ENCODE measurements at regions not wholly inside any gene's neighbourhood (a gene's known extent, or its start where the extent isn't known, plus 50 kb on each side); places are given as distances from the start of the nearest gene placed in this dataset.
A peak's percentile ranks its signal among the peaks of the same experiment; 100 is the strongest.
"Not testable (repeated sequence)": the region's sequence is repeated elsewhere in the genome, so short reads cannot be mapped to it uniquely, and the experiment has no call there.

DNA sequence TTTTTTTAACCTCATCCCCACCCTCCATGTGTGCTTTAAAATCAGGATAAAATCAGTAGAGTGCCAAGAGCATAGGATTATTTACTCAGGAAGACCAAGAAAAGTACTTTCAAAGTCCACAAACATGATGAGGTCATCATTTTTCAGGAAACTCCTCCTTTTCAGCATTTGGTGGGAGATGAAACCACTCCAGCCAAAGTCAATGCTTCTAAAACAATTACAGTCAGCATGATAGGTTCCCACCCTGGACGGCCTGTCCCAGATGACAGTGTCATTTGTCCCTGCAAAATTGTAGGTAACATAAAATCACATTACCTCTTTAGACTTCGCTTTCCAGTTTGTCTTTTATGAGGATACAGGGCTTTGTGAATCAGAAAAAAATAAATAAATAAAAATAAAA is 836.7 kb downstream of the SPATA31A1 start:
- H3K27me3 ChIP-seq (ENCODE audit: control insufficient read depth in 2 of 2, insufficient read depth in 2 of 2, low read length in 2 of 2); H3K4me3 ChIP-seq (replicated peaks in 1 of 3; ENCODE audit: low read depth in 2 of 3, low read length in 3 of 3); H3K9ac ChIP-seq (ENCODE audit: insufficient read depth, low read length, poor library complexity, severe bottlenecking); H3K27ac Mint-ChIP-seq; H3K36me3 ChIP-seq (replicated peaks in 1 of 2; ENCODE audit: control insufficient read depth in 1 of 2, insufficient read depth in 2 of 2, low read length in 2 of 2); H3K4me3 Mint-ChIP-seq; DNase-seq; H3K4me1 Mint-ChIP-seq; H2AFZ ChIP-seq (ENCODE audit: insufficient read depth, low read depth, low read length, poor library complexity, severe bottlenecking); H3K4me1 ChIP-seq (ENCODE audit: control insufficient read depth in 1 of 2, insufficient read depth in 2 of 2, low read length in 2 of 2); H3K36me3 Mint-ChIP-seq; H3K27ac ChIP-seq (ENCODE audit: low read depth in 1 of 2, low read length in 2 of 2); H3K79me2 ChIP-seq (ENCODE audit: insufficient read depth, low read length); H3K27me3 Mint-ChIP-seq (ENCODE audit: low read depth in 3 of 3); H3K4me2 ChIP-seq (replicated peaks; ENCODE audit: extremely low read depth, low read length, poor library complexity, severe bottlenecking); H3K9me3 Mint-ChIP-seq; intact Hi-C loops (cut with micrococcal nuclease); H3K9me3 ChIP-seq (replicated peaks in 1 of 2; ENCODE audit: control insufficient read depth in 1 of 2, insufficient read depth in 1 of 2, low read length in 2 of 2); H4K20me1 ChIP-seq (ENCODE audit: insufficient read depth, low read length): not testable (repeated sequence)
- no CpG with 5 or more reads among the region's 2 CpGs for WGBS (ENCODE audit: insufficient coverage)

DNA sequence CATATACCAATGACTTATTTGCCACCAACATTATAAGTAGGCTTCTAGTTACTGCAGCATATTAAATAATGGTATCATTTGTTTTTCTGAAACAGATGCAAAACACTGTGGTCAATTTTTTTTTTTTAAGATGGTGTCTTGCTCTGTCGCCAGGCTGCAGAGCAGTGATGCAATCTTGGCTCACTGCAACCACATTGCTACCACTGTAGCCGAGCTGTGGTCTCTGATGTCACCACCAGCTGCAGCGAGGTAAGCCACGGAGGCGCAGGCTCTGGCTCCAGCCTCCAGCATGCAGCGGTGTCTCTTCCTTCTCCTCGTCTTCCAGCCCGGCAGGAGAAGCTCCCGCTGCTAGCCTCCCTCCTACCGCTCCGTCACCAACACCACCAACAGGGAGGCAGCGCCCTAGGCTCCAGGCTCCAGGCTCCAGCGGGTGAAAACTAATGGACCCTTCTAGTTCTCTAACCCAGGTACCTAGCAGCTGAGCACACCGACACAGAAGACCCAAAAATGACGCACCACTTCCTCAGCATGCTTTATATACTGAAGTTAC is 840.8 kb downstream of the SPATA31A1 start:
- H3K27ac ChIP-seq (ENCODE audit: low read depth in 1 of 2, low read length in 2 of 2); H4K20me1 ChIP-seq (ENCODE audit: insufficient read depth, low read length); H3K4me3 Mint-ChIP-seq; H3K36me3 ChIP-seq (replicated peaks in 1 of 2; ENCODE audit: control insufficient read depth in 1 of 2, insufficient read depth in 2 of 2, low read length in 2 of 2); H3K36me3 Mint-ChIP-seq; H3K4me1 ChIP-seq (ENCODE audit: control insufficient read depth in 1 of 2, insufficient read depth in 2 of 2, low read length in 2 of 2); DNase-seq; H3K79me2 ChIP-seq (ENCODE audit: insufficient read depth, low read length); H3K9ac ChIP-seq (ENCODE audit: insufficient read depth, low read length, poor library complexity, severe bottlenecking); H3K4me2 ChIP-seq (replicated peaks; ENCODE audit: extremely low read depth, low read length, poor library complexity, severe bottlenecking); H3K9me3 Mint-ChIP-seq; H3K27ac Mint-ChIP-seq; H3K9me3 ChIP-seq (replicated peaks in 1 of 2; ENCODE audit: control insufficient read depth in 1 of 2, insufficient read depth in 1 of 2, low read length in 2 of 2); H3K4me1 Mint-ChIP-seq; intact Hi-C loops (cut with micrococcal nuclease); H3K27me3 ChIP-seq (ENCODE audit: control insufficient read depth in 2 of 2, insufficient read depth in 2 of 2, low read length in 2 of 2); H3K4me3 ChIP-seq (replicated peaks in 1 of 3; ENCODE audit: low read depth in 2 of 3, low read length in 3 of 3); H2AFZ ChIP-seq (ENCODE audit: insufficient read depth, low read depth, low read length, poor library complexity, severe bottlenecking); H3K27me3 Mint-ChIP-seq (ENCODE audit: low read depth in 3 of 3): not testable (repeated sequence)
- 70% methylated on average over 4 of the region's 15 CpGs for WGBS (ENCODE audit: insufficient coverage)

DNA sequence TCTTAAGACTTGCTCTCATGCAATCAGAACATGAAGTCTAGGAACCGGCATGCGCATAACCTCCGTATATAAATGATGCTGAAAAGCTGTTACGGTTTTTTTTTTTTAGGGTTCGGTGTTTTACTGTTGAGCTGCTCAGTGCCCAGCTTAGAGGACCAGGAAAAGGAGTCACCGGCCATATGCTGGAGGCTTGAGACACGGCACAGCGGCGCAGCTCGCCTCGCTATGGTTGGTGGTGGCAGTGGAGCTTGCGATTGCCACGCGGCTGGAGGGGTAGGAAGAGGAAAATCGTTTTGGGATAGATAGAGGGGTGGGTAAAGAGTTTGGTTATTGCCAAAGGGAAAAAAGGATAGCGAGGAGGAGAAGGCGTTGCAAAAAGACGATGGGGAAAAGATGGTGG is 841.3 kb downstream of the SPATA31A1 start:
- intact Hi-C loops (cut with micrococcal nuclease); H2AFZ ChIP-seq (ENCODE audit: insufficient read depth, low read depth, low read length, poor library complexity, severe bottlenecking); H3K4me1 Mint-ChIP-seq; H3K9me3 ChIP-seq (replicated peaks in 1 of 2; ENCODE audit: control insufficient read depth in 1 of 2, insufficient read depth in 1 of 2, low read length in 2 of 2); H3K27ac ChIP-seq (ENCODE audit: low read depth in 1 of 2, low read length in 2 of 2); H3K36me3 ChIP-seq (replicated peaks in 1 of 2; ENCODE audit: control insufficient read depth in 1 of 2, insufficient read depth in 2 of 2, low read length in 2 of 2); H3K4me2 ChIP-seq (replicated peaks; ENCODE audit: extremely low read depth, low read length, poor library complexity, severe bottlenecking); H3K36me3 Mint-ChIP-seq; DNase-seq; H3K4me1 ChIP-seq (ENCODE audit: control insufficient read depth in 1 of 2, insufficient read depth in 2 of 2, low read length in 2 of 2); H3K27ac Mint-ChIP-seq; H3K4me3 ChIP-seq (replicated peaks in 1 of 3; ENCODE audit: low read depth in 2 of 3, low read length in 3 of 3); H3K4me3 Mint-ChIP-seq; H3K27me3 Mint-ChIP-seq (ENCODE audit: low read depth in 3 of 3); H3K9ac ChIP-seq (ENCODE audit: insufficient read depth, low read length, poor library complexity, severe bottlenecking); H3K79me2 ChIP-seq (ENCODE audit: insufficient read depth, low read length); H4K20me1 ChIP-seq (ENCODE audit: insufficient read depth, low read length); H3K27me3 ChIP-seq (ENCODE audit: control insufficient read depth in 2 of 2, insufficient read depth in 2 of 2, low read length in 2 of 2); H3K9me3 Mint-ChIP-seq: not testable (repeated sequence)
- WGBS (ENCODE audit: insufficient coverage), result no CpG with 5 or more reads among the region's 18 CpGs

DNA sequence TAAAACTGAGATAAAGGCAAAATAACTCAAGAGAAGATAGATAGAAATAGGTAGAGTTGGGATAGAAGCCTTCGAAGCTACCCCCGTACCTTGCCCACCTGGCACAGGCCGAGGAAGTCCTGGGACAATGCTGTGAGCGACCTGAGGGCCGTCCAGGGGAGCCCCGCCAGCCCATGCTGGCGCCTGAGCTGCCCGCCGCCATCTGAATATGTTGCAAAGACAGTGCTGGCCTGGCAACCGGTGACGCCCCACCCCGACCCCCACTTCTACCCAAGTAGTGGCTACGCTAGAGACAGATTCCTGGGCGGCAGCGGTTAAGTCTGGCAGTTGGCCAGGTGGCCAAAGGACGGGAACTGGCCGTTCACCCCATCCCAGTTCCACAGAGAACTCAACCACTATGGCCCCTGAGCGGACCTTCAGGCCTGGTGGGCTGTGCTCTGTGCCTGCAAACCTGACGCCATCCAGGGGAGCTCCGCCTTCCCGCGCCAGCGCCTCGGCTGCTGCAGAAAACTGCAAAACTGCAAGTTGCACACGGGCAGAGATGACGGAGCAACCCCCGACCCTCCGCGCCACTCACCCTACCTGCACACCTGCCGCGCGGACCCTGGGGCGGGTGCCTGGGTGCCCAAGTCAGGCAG is 866.2 kb downstream of the SPATA31A1 start:
- H3K9ac ChIP-seq (ENCODE audit: insufficient read depth, low read length, poor library complexity, severe bottlenecking); DNase-seq; H3K27me3 ChIP-seq (ENCODE audit: control insufficient read depth in 2 of 2, insufficient read depth in 2 of 2, low read length in 2 of 2); H3K27ac ChIP-seq (ENCODE audit: low read depth in 1 of 2, low read length in 2 of 2); H3K27me3 Mint-ChIP-seq (ENCODE audit: low read depth in 3 of 3); H3K4me3 ChIP-seq (replicated peaks in 1 of 3; ENCODE audit: low read depth in 2 of 3, low read length in 3 of 3); H3K4me1 ChIP-seq (ENCODE audit: control insufficient read depth in 1 of 2, insufficient read depth in 2 of 2, low read length in 2 of 2); H3K9me3 Mint-ChIP-seq; intact Hi-C loops (cut with micrococcal nuclease); H3K36me3 ChIP-seq (replicated peaks in 1 of 2; ENCODE audit: control insufficient read depth in 1 of 2, insufficient read depth in 2 of 2, low read length in 2 of 2); H2AFZ ChIP-seq (ENCODE audit: insufficient read depth, low read depth, low read length, poor library complexity, severe bottlenecking); H3K79me2 ChIP-seq (ENCODE audit: insufficient read depth, low read length); H3K36me3 Mint-ChIP-seq; H4K20me1 ChIP-seq (ENCODE audit: insufficient read depth, low read length); H3K4me1 Mint-ChIP-seq; H3K4me2 ChIP-seq (replicated peaks; ENCODE audit: extremely low read depth, low read length, poor library complexity, severe bottlenecking); H3K27ac Mint-ChIP-seq; H3K9me3 ChIP-seq (replicated peaks in 1 of 2; ENCODE audit: control insufficient read depth in 1 of 2, insufficient read depth in 1 of 2, low read length in 2 of 2): not testable (repeated sequence)
- no CpG with 5 or more reads among the region's 33 CpGs for WGBS (ENCODE audit: insufficient coverage)
- peak overlapping the region in 1 of 2 donors; percentile 46 for H3K4me3 Mint-ChIP-seq
